Sigmoid colon (tissue), 4 donors: ENCODE measurements at regions not wholly inside any gene's neighbourhood (a gene's known extent, or its start where the extent isn't known, plus 50 kb on each side); places are given as distances from the start of the nearest gene placed in this dataset.

ENCODE experiments used
- CTCF ChIP-seq, 4 experiments: fragments of 450-650 bp in 3 of 4; fragments of 200-600 bp in 1 of 4; IDR thresholded peaks; one replicate each; pipeline ENCODE4 v1.5.1; 2016 to 2019; ENCODE audit warnings: antibody characterized with exemption in 4 of 4, mild to moderate bottlenecking in 3 of 4, moderate library complexity in 2 of 4
- EP300 ChIP-seq, 4 donors: sonication (generic); formaldehyde crosslinking; IDR thresholded peaks; one replicate each; pipeline ENCODE4 v1.6.1; 2017; ENCODE audit warnings: antibody characterized with exemption in 4 of 4
- POLR2A ChIP-seq, 2 donors: fragments of 450-650 bp; IDR thresholded peaks; one replicate each; pipeline ENCODE4 v1.6.1; 2016; ENCODE audit warnings: antibody characterized with exemption in 2 of 2, mild to moderate bottlenecking in 2 of 2, moderate library complexity in 2 of 2
- POLR2AphosphoS5 ChIP-seq, 4 donors: sonication (generic); formaldehyde crosslinking; IDR thresholded peaks; one replicate each; pipeline ENCODE4 v1.6.1; 2017; ENCODE audit warnings: antibody characterized with exemption in 4 of 4

GRCh38 chr10:33086100-33086499, 128.1 kb upstream of the ITGB1 start:
- TF ChIP-seq EP300 (IDR thresholded peaks at IDR 0.05) (no peak), CTCF (IDR thresholded peaks at IDR 0.05) (no peak), POLR2A (IDR thresholded peaks at IDR 0.05) (no peak), POLR2AphosphoS5 (IDR thresholded peaks at IDR 0.05) (no peak)
